ENCODE measurements at regions not wholly inside any gene's neighbourhood (a gene's known extent, or its start where the extent isn't known, plus 50 kb on each side); places are given as distances from the start of the nearest gene placed in this dataset.

- no peaks in the 10 kb centered on the region for H3K9me3 ChIP-seq (ENCODE audit: insufficient read depth in 2 of 2, low read depth in 1 of 2, low read length in 1 of 2)
- no peak overlapping the region for H4K91ac ChIP-seq (replicated peaks; ENCODE audit: insufficient read length, low read length)
- H2BK15ac ChIP-seq (ENCODE audit: low read length), result no peak overlapping the region
- H3K18ac ChIP-seq (ENCODE audit: extremely low read depth, low read length), result no peak overlapping the region
- H3K9ac ChIP-seq (replicated peaks in 1 of 4; ENCODE audit: extremely low read depth in 1 of 4, low read depth in 3 of 4, low read length in 3 of 4), result no peak overlapping the region
- no peaks in the 10 kb centered on the region for H3K36me3 ChIP-seq (ENCODE audit: control insufficient read depth in 2 of 4, insufficient read depth in 4 of 4, low read length in 3 of 4)
- H2BK120ac ChIP-seq (replicated peaks; ENCODE audit: low read depth, low read length), result no peak overlapping the region
- H2BK5ac ChIP-seq (ENCODE audit: low read depth, low read length), result no peak overlapping the region
- no peaks in the 10 kb centered on the region for H3K79me1 ChIP-seq (ENCODE audit: low read depth, low read length)
- no peak overlapping the region for H2AFZ ChIP-seq (ENCODE audit: low read length)
- no peaks in the 10 kb centered on the region for H3K23me2 ChIP-seq (ENCODE audit: low read depth, low read length)
- H3K14ac ChIP-seq (ENCODE audit: insufficient read length), result no peak overlapping the region
- H3K4me2 ChIP-seq (ENCODE audit: insufficient read depth in 1 of 2, low read depth in 2 of 2, low read length in 2 of 2), result no peak overlapping the region
- FAIRE-seq (no peak), DNase-seq (ENCODE audit: low read depth in 1 of 2, low spot score in 2 of 2) (no peak)
- no peak overlapping the region for H4K8ac ChIP-seq (ENCODE audit: extremely low read depth, insufficient read depth, low read length)
- H2AK5ac ChIP-seq (ENCODE audit: low read depth, low read length), result no peak overlapping the region
- TF ChIP-seq TCF12 (IDR thresholded peaks at IDR 0.05; ENCODE audit: low read depth, low read length), result no peak
- no peak for TF ChIP-seq RBBP5 (IDR thresholded peaks at IDR 0.05; ENCODE audit: borderline replicate concordance, low read depth, low read length)
- no peaks in the 10 kb centered on the region for H3K79me2 ChIP-seq (ENCODE audit: control insufficient read depth in 1 of 2, insufficient read depth in 2 of 2, low read length in 2 of 2)
- ChIA-PET POLR2A (ENCODE audit: partially characterized antibody) (no interaction called here), CTCF (ENCODE audit: partially characterized antibody) (interaction anchor here (0.9 to 3.5 kb wide), 2 partner anchors 13 to 15 kb away, joined by 3 to 17 read pairs; no protein-coding TSS in a partner anchor)
- H2BK20ac ChIP-seq (ENCODE audit: low read length), result no peak overlapping the region
- no peaks in the 10 kb centered on the region for H3K4me1 ChIP-seq (replicated peaks in 1 of 4; ENCODE audit: control insufficient read depth in 3 of 4, insufficient read depth in 4 of 4, low read length in 3 of 4)
- H4K20me1 ChIP-seq (replicated peaks in 1 of 2; ENCODE audit: control insufficient read depth in 1 of 2, insufficient read depth in 2 of 2, low read length in 2 of 2), result no peaks in the 10 kb centered on the region
- H3K56ac ChIP-seq (replicated peaks; ENCODE audit: insufficient read length, low read depth, low read length), result no peak overlapping the region
- H3K27me3 ChIP-seq (replicated peaks in 1 of 4; ENCODE audit: control insufficient read depth in 3 of 4, extremely low read depth in 1 of 4, insufficient read depth in 3 of 4, low read length in 3 of 4), result no peaks in the 10 kb centered on the region
- no peak overlapping the region for H3K27ac ChIP-seq (ENCODE audit: low read depth, low read length)
- H3K4ac ChIP-seq (replicated peaks; ENCODE audit: insufficient read length, low read depth, low read length), result no peak overlapping the region
- WGBS, 2 experiments (ENCODE audit: extremely low coverage in 1 of 2, insufficient coverage in 1 of 2, insufficient read length in 1 of 2, insufficient replicate concordance in 2 of 2, low coverage in 1 of 2, low lambda C conversion rate in 2 of 2, missing lambda C conversion rate in 1 of 2), result 95% methylated on average over 1 of the region's 1 CpG; no CpG with 5 or more reads in 1 of the 2 experiments
- no peak overlapping the region for H2BK12ac ChIP-seq (ENCODE audit: low read depth, low read length)
- no peak overlapping the region for H3K23ac ChIP-seq (ENCODE audit: insufficient read length)
- H4K5ac ChIP-seq (ENCODE audit: insufficient read length, low read depth, low read length), result no peak overlapping the region
- no peak overlapping the region for H3K4me3 ChIP-seq (ENCODE audit: extremely low read depth in 1 of 4, insufficient read depth in 2 of 4, low read depth in 3 of 4, low read length in 4 of 4)
These were observed 1018.3 kb downstream of the ZPLD1 start for GRCh38 chr3:103453152-103453551.
